ENCODE measurements at regions not wholly inside any gene's neighbourhood (a gene's known extent, or its start where the extent isn't known, plus 50 kb on each side); places are given as distances from the start of the nearest gene placed in this dataset.

DNA sequence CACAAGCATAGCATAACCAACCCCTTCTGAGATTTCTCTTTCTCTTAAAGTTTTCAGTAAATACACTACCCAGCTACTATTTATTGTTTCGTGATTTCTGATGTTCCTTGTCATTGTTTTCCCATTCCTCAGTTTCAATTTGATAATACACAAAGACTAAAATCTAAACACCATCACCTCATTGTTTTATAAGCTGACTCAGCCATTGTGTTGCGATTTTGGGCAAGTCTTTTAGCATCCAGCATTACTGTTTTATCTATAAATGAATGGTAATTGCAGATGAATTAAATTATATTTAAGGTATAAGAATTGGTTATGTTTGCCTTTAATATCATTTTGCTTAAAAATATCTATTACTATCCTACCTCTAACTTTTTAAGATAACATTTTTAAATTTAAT lies 1308.5 kb downstream of the PLA2G4A start:
- H3K27ac Mint-ChIP-seq = no peak overlapping the region
- H3K27me3 Mint-ChIP-seq = no peaks in the 10 kb centered on the region
- no peak overlapping the region for H3K4me3 Mint-ChIP-seq
- H3K36me3 Mint-ChIP-seq (ENCODE audit: low read depth) = no peaks in the 10 kb centered on the region
- intact Hi-C loops (cut with DNase I, micrococcal nuclease) = no loop called here
- no peaks in the 10 kb centered on the region for H3K4me1 ChIP-seq (ENCODE audit: insufficient read depth, low read length)
- TF ChIP-seq, protein P1, sequence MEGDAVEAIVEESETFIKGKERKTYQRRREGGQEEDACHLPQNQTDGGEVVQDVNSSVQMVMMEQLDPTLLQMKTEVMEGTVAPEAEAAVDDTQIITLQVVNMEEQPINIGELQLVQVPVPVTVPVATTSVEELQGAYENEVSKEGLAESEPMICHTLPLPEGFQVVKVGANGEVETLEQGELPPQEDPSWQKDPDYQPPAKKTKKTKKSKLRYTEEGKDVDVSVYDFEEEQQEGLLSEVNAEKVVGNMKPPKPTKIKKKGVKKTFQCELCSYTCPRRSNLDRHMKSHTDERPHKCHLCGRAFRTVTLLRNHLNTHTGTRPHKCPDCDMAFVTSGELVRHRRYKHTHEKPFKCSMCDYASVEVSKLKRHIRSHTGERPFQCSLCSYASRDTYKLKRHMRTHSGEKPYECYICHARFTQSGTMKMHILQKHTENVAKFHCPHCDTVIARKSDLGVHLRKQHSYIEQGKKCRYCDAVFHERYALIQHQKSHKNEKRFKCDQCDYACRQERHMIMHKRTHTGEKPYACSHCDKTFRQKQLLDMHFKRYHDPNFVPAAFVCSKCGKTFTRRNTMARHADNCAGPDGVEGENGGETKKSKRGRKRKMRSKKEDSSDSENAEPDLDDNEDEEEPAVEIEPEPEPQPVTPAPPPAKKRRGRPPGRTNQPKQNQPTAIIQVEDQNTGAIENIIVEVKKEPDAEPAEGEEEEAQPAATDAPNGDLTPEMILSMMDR (IDR thresholded peaks at IDR 0.05) = no peak
- DNase-seq (no peak), ATAC-seq (ENCODE audit: poor library complexity) (no peak)
- H3K27me3 ChIP-seq (ENCODE audit: control insufficient read depth in 1 of 2, insufficient read depth in 2 of 2, low read length in 2 of 2) = no peaks in the 10 kb centered on the region
- H3K4me1 Mint-ChIP-seq (ENCODE audit: low read depth) = no peaks in the 10 kb centered on the region
- POLR2A ChIA-PET = no interaction called here
- H3K27ac ChIP-seq (ENCODE audit: low read depth in 1 of 2, low read length in 2 of 2) = no peak overlapping the region
- no peak overlapping the region for H3K4me3 ChIP-seq (ENCODE audit: low read length)
- H3K36me3 ChIP-seq (ENCODE audit: insufficient read depth, low read length) = no peaks in the 10 kb centered on the region
- peaks cover 9% of the 10 kb centered on the region for H3K9me3 Mint-ChIP-seq
- H3K9me3 ChIP-seq (ENCODE audit: control insufficient read depth in 1 of 2, insufficient read depth in 1 of 2, low read length in 2 of 2) = peaks cover 0 to 4% of the 10 kb centered on the region in 2 experiments
- CTCF ChIA-PET = no interaction called here

GRCh38 chr1:188140958-188141357 lies 1312.2 kb downstream of the PLA2G4A start:
- H3K36me3 ChIP-seq (ENCODE audit: insufficient read depth, low read length) = no peaks in the 10 kb centered on the region
- peaks cover 6% of the 10 kb centered on the region for H3K9me3 Mint-ChIP-seq
- POLR2A ChIA-PET = no interaction called here
- no peak overlapping the region for H3K27ac Mint-ChIP-seq
- ATAC-seq (ENCODE audit: poor library complexity) (no peak), DNase-seq (no peak)
- no peak overlapping the region for H3K4me3 Mint-ChIP-seq
- no peak overlapping the region for H3K4me3 ChIP-seq (ENCODE audit: low read length)
- no peaks in the 10 kb centered on the region for H3K27me3 Mint-ChIP-seq
- intact Hi-C loops (cut with DNase I, micrococcal nuclease) = no loop called here
- no peaks in the 10 kb centered on the region for H3K36me3 Mint-ChIP-seq (ENCODE audit: low read depth)
- H3K27ac ChIP-seq (ENCODE audit: low read depth in 1 of 2, low read length in 2 of 2) = no peak overlapping the region
- H3K4me1 ChIP-seq (ENCODE audit: insufficient read depth, low read length) = no peaks in the 10 kb centered on the region
- no peaks in the 10 kb centered on the region for H3K4me1 Mint-ChIP-seq (ENCODE audit: low read depth)
- CTCF ChIA-PET = no interaction called here
- no peaks in the 10 kb centered on the region for H3K27me3 ChIP-seq (ENCODE audit: control insufficient read depth in 1 of 2, insufficient read depth in 2 of 2, low read length in 2 of 2)
- peaks cover 3 to 4% of the 10 kb centered on the region in 2 experiments for H3K9me3 ChIP-seq (ENCODE audit: control insufficient read depth in 1 of 2, insufficient read depth in 1 of 2, low read length in 2 of 2)
- TF ChIP-seq, protein P1 (IDR thresholded peaks at IDR 0.05) = no peak

DNA sequence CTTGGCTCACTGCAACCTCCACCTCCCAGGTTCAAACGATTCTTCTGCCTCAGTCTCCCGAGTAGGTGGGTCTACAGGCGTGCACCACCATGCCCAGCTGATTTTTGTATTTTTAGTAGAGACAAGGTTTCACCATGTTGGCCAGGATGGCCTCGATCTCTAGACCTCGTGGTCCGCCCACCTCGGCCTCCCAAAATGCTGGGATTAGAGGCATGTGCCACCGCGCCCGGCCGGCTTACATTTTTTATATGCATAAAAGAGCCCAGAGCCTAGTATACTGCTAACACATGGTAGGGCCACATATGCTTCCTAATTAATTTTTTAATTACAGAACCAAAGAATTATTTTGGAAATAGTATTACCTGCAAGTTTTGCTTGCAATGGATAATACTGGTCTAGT lies 1325.4 kb downstream of the PLA2G4A start:
- Mint-ChIP-seq H3K4me1 (ENCODE audit: low read depth) (no peaks in the 10 kb centered on the region), H3K9me3 (no peaks in the 10 kb centered on the region), H3K36me3 (ENCODE audit: low read depth) (no peaks in the 10 kb centered on the region), H3K4me3 (no peak overlapping the region), H3K27me3 (no peaks in the 10 kb centered on the region), H3K27ac (no peak overlapping the region)
- Histone ChIP-seq H3K27ac (ENCODE audit: low read depth in 1 of 2, low read length in 2 of 2) (no peak overlapping the region), H3K4me3 (ENCODE audit: low read length) (no peak overlapping the region), H3K9me3 (ENCODE audit: control insufficient read depth in 1 of 2, insufficient read depth in 1 of 2, low read length in 2 of 2) (peaks cover 0 to 5% of the 10 kb centered on the region in 2 experiments), H3K4me1 (ENCODE audit: insufficient read depth, low read length) (no peaks in the 10 kb centered on the region), H3K27me3 (ENCODE audit: control insufficient read depth in 1 of 2, insufficient read depth in 2 of 2, low read length in 2 of 2) (no peaks in the 10 kb centered on the region), H3K36me3 (ENCODE audit: insufficient read depth, low read length) (no peaks in the 10 kb centered on the region)
- ATAC-seq (ENCODE audit: poor library complexity) = no peak
- TF ChIP-seq, protein P1 (IDR thresholded peaks at IDR 0.05) = no peak
- POLR2A ChIA-PET = no interaction called here
- intact Hi-C loops (cut with DNase I, micrococcal nuclease) = no loop called here
- CTCF ChIA-PET = interaction anchor here (0.6 kb wide), 1 partner anchor 13 kb away, joined by 3 read pairs; no protein-coding TSS in a partner anchor
- no peak for DNase-seq
